Ecto neural progenitor cell (in vitro differentiated cells): ENCODE measurements at regions not wholly inside any gene's neighbourhood (a gene's known extent, or its start where the extent isn't known, plus 50 kb on each side); places are given as distances from the start of the nearest gene placed in this dataset.
"Not testable (repeated sequence)": the region's sequence is repeated elsewhere in the genome, so short reads cannot be mapped to it uniquely, and the experiment has no call there.

Experiments
- DNase-seq: peaks from one replicate; pipeline ENCODE4 v3.0.0-alpha.2; 2018; ENCODE audit warnings: low spot score

DNA sequence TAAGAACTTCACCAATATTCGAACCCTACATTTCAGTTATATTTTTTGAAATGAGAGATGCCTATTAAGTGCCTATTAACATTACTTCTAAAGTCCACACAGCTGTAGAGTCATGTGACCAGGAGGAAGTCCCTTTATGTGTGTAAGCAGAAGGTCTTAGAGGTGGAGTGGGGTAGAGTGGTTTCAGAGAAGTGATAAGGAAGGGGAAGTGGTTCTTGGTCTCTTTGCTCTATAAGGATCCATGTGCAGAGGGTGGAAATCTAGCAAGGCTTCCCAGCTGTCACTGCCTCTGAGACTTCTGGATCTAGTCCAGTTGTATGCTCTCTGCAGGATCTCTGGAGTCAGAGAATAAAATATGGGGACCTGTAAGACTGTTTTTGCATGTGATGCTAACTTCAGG lies 673.9 kb downstream of the FLRT2 start:
- DNase-seq, result no peak

DNA sequence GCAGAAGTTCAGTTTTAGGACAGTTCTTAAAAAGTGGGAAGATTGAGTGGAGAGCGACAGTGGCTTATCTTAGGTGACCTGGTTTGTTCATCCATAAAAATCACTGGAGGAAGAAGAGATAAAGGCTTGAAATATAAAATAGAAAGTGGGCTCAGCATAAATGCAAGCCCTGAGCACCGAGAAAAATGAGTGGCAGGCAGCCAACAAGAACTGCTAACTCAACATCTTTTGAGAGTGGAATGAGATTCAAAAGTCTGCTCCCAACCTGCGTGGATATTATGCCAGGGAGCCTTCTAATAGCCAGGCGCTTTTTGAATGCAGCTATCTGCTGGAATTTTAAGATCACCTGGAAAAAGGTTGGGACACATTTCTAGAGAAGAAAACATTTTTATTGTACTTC lies 666.5 kb downstream of the FLRT2 start:
- no peak for DNase-seq

DNA sequence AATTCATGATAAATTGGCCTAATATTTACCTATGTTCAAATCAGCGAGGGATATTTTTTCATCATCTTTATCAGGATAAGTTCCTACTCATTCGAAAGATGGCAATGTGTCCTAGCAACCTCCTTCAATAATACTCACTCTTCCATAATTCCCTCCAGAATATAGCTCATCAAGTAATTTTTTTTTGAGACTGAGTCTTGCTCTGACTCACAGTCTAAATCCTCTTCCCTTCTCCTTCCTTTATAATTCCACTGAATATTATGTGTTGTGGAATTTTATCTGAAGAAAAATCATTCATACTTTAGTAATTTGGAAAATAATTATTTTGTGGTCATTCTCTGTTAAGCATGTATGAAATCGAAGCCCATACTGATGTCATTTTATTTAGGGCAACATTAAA lies 663.8 kb downstream of the FLRT2 start:
- DNase-seq, result no peak

DNA sequence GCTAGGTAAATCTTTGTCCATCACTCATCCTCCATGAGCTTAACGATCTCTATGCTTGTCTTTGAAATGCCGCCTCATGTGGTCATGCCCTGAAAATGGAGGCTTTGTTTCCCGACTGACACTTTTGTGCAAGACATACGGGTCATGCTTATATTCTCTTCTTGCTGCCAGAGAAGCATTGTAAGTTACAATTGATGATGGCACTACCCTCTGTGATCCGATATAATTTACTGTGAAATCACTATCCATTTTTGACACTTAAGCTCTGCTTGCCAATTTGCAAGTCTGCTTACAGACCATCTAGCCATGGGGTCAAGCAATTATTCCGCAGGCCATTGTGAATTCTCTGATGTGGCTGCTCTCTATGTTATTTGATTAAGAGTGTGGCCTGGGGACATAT lies 650.0 kb downstream of the FLRT2 start:
- DNase-seq, result no peak

DNA sequence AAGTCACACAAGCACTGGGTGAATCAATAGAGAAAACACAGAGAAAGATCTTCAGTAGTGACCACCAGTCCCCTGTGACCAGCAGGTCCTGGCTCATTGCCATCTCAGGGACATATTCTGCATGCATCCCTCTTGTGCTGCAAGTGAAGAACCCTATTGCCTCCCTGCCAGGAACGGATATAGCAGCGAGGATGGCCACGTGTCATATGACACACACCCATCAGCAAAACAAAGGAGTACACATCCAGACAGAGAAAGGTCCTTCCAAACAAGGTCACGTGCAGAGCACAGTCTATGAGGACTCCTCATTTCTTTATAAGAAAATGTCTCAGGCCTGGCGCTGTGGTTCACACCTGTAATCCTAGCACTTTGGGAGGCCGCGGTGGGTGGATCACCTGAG lies 638.4 kb downstream of the FLRT2 start:
- DNase-seq, result no peak

DNA sequence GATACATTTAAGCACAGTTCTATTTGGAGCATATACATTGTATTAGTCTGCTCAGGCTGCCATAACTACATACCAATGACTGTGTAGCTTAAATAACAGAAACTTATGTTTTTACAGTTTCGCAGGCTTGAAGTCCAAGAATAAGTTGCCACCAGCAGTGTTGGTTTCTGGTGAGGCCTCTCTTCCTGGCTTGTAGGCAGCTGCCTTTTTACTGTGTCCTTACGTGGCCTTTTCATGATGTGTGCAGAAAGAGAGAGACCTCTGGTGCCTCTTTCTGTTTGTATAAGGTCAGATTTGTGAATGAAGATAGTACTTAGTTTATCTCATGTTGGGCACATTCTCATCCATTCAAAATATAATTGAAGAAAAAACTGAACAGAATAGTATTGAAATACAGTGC lies 636.6 kb downstream of the FLRT2 start:
- DNase-seq, result no peak

DNA sequence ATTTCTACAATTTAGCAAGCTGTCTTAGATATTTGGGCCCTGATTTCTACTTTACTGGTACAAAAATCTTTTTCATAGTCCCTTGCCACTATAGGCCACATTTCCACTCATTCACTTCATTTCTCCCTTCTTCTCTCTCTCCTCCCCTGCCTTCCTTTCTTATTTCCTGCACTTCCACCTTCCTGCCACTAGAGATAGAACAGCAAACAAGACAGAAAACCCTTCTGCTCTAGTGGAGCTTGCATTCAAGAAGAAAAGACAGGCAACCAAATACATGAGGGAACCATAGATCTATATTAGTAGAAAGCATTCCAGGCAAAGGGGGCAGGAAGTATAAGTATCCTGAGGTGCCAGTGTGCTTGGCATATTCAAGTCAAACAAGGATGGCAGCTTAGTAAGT lies 623.5 kb downstream of the FLRT2 start:
- DNase-seq, result no peak

DNA sequence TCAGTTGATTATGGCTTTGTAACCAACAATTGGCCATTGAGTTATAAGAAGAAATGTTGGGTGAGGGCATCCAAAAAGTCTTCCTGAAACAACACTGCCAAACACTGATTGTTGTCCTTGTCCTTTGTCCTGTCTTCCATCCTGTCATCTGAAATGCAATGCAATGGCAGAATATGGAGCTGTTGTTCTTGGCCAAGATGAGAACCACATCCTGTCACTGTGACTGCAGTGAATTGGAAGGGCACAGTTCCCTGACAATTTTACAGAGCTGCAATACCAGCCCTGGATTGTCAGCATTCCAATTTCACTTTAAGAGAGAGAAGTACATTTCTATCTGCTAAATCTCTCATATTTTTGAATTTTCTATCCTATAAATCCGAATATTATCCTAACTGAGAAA lies 613.3 kb downstream of the FLRT2 start:
- DNase-seq, result no peak

DNA sequence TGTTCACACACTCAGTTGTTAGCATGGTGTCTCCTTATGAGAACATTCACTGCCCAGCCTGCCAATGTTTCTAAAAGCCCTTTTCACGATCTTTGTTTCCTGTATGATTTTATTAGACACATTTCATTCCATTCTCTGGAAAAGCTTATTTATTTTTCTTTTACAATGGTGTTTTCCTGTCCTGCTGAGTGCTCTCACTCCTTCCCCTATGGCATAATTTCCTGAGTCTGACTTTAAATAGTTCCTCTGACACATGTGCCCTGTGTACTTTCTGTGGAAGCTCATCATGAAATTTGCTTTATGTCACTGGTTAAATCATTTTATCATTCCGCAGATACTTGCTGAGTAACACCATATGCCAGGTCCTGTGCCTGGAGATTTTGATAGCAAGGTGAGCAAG lies 612.0 kb downstream of the FLRT2 start:
- no peak for DNase-seq

DNA sequence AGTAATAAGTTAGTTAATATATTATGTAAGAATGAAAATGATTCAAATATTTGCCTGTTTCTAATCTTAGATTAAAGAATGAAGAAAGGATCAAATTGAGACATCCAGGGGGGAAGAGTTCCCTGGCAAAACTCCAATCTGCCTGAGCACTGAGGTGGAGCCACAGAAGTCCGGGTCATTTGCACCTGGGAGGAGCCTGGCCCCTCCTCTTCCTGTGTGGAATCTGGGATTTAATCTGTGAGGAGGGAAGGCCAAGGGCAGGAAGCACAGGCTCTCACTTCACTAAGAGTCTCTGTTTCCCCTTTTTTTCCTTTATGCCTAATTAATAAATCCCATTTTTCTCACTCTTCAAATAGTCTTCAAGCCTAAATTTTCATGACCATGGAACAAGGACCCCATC lies 599.5 kb downstream of the FLRT2 start:
- no peak for DNase-seq

DNA sequence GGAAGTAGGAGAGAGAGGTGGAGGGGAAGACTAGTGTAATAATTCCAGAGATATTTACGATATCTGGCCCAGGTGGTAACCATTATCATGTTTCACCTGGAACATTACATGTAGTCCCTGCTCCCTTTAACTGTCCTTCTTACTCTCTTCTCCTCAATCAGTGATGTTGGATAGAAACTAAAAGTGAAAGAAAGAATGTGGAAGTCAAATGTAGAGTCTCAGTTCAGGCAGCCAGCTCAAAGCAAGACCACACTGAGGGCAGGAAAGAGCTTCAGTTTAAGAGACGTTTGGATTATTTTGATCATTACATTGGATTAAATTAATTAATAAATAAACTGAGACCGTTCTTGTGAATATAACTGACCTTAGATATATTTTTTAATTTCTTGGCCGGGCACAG lies 594.4 kb downstream of the FLRT2 start:
- no peak for DNase-seq

DNA sequence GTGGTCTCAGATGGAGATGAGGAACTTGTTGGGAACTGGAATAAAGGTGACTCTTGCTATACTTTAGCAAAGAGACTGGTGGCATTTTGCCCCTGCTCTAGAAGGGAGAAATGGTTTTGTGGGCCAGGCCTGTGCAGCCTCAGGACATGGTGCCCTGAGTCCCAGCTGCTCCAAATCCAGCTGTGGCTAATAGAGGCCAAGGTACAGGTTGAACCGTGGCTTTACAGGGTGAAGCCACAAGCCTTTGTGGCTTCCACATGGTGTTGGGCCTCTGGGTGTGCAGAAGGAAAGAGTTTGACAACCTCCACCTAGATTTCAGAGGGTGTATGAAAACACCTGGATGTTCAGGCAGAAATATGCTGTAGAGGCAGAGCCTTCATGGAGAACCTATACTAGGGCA lies 586.0 kb downstream of the FLRT2 start:
- DNase-seq, result no peak

DNA sequence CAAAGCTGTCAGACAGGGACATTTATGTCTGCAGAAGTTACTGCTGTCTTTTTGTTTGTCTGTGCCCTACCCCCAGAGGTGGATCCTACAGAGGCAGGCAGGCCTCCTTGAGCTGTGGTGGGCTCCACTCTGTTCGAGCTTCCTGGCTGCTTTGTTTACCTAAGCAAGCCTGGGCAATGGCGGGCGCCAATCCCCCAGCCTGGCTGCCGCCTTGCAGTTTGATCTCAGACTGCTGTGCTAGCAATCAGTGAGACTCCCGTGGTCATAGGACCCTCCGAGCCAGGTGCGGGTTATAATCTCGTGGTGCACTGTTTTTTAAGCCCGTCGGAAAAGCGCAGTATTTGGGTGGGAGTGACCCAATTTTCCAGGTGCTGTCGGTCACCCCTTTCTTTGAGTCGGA lies 580.9 kb downstream of the FLRT2 start:
- DNase-seq, result not testable (repeated sequence)

DNA sequence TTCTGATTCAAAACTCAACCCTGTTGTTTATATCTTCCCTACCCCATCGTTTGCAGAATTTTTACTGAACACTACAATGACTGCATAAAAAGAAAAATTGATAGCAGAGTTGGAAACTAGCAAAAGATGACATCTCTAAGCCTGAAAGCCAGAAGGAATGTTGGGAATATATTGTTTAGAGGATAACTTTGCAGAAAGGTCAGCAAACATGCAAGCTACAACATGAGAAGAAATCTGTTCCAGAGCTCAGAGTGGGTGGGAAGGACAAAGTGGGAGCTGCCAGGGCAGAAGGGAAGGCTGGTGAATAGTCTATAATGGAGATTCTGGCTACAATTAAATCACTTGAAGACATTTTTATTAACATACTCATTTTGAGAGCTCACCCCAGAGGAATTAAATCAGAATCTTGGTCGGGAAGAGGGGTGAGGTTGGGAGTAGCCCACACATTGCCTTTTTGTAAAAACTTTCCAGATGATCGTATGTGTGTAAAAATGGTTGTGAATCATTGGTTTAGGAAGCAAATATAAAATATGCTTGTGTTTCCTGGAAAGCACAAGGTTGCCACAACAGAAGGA lies 574.8 kb downstream of the FLRT2 start:
- DNase-seq, result no peak

DNA sequence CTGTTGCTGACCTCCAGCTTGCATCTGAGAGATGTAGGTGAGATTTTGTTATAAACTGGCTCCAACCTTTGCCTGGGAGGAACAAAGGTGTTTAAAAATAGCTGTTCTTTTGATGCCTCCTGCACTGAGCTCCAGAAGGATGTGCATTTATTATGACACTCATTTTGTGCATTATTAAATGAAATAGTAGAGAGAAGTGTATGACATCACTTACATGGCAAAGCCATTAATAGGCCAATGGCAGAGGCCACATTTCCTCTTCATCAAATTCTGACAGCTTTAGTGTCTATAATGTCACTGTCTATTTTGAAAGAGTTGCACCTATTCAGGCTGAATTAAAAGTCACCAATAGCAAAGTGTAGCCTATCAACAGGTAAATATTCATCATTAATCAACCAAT lies 564.6 kb downstream of the FLRT2 start:
- DNase-seq, result no peak

DNA sequence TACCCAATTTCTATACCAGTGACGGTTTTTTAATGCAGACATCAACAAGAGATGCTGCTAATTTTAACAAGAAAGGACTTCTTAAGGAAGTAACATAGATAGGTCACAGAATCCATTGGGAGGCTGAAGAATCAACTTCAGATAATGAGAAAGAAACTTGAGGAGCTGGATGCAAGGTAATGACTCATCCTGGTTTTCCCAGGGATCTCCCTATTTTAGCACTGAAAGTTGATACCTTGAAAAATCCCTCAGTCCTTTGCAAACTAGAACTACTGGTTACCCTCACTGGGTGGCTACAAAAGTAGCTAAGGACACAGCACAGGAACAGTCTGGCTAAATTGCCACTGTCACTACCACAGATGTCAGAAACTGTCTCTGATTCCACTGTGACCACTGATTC lies 561.9 kb downstream of the FLRT2 start:
- DNase-seq, result no peak

DNA sequence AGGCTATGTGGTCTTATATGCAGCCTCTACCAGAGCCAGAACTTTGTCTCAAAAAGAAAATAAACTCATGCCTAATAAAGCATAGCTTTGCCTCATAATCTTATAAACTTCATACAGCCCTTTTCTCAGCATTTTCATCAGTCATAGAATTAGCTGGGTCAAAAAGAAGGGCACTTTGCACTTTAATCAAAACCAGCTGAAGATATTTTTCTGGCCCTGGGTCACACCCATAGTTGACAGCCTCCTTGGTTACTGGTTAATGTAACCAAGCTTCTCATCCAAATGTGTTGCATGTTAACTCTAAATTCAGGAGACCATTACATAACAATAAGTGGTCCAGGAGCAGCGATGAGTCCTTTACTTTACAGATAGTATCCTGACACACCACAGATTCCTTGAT lies 558.2 kb downstream of the FLRT2 start:
- DNase-seq, result no peak

DNA sequence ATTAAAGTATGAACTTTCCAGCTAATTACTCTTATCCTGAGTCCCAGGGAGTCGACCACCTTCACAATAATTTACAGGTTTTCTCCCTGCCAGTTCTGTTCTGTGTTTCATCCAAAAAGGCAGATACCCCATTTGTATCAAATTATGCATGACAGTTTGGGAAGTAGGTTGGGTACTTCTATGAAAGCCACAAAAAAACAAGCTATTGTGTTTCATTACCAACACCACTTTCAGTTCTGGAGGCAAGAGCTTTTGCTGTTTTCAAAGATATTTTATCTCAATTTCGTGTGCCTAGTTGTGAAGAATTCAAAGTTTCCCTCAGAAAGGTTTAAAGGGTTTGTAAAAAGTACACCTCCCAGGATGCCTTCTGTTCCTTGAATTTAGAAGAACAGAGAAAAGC lies 557.4 kb downstream of the FLRT2 start:
- no peak for DNase-seq

DNA sequence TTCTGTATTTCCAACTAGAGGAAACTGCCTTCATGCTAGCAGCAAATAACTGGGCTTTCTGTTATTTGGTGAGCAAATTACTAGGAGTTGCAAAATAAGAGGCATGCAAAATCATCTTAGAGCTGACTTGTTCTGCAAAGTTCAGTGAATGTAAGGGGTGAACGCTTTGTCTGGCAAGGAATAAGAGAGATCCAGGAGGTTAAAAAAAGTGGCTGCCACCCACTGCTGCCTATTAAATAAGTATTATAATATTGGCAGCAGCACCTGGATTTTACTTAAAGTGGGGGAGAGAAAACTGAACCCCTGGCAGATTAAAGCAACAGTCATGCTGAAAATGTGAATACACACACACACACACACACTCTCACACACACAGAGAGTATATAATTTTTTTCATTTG lies 557.0 kb downstream of the FLRT2 start:
- no peak for DNase-seq

DNA sequence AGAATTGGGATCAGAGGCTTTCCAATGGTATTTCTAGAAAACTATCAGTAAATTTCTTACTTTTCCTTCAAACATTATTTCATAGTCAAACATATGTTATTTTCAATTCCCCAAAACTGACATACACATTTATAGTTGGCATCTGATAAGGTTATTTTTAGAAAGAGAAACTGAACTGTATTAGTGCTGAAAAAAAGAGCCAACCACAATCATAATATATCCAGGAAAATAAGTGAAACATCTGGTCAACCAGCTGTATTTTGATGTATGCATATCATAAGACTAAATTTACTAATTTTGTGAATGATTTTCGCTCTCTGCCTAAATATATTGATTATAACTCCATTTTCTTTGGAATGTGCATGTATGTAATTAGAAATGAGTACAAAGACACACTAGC lies 554.2 kb downstream of the FLRT2 start:
- no peak for DNase-seq

DNA sequence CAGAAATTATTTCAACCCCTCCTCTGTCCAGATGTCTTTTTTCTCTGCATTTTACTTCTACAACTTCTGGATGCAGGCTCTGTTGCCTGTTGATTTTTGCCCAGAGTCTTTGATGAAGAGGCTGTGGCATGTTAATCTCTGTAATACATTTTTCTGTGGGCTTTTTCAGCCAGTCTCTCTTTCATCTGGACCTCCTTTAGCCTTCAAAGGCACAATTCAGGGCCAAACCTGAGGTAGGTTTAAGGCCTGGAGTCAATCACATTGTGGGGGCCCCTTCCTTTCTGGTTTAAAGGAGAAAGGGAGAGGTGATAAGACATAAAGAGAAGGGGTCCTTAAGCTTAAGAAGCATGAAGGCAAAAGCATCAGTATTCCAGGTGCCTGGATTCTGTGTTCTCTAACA lies 553.7 kb downstream of the FLRT2 start:
- no peak for DNase-seq

DNA sequence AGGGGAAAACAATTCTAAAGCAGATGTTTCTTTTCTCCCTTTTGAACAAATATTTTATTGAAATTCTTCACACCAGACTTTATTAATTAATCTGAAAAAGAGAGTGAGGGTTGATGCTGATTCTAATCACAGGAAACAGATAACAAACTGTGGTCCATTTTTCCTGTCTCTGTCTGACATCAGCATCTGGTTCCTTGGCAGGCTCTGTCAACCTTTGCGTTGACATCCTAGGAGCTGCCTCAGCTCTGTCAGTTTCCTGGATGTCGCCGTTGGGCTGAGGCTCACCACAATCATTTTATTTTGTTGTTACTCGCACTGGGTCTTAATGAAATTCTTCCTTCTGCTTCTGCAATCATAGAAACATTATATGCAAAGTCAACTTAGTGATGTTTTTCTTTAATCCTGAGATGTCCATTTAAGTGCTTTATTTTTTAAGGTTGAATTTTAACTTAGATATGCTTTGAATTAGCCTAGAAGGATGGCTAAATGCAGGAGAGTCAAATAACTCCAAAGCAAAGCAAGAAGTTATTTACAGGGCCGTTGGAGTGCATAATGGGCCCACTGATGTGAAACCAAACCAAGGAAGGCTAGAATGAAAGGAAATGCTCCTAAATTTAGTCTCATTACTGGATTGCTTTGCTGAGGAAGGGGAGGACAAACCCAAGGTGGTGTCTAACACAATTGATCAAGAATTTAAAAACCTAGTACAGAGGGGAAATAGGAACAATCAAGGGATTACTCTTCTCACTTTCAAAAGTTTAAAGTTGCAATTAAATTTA lies 542.4 kb downstream of the FLRT2 start:
- DNase-seq, result no peak

DNA sequence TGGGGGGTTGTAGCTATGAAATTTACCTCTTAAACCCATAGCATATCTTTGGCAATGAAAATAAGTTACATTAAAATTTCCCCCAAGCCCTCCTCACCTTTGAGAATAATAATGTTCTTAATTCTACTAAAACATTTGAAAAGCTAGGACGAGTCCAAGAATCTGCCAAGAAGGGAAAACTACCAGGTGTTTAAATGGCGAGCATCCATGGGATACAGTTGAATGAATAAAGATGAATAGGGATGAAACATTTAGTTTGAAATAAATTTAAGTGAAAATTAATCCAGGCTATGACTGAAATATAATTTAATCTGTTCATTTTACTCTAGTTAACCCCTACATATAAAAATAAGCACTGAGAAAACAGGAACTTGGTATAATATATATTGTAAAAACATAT lies 536.7 kb downstream of the FLRT2 start:
- no peak for DNase-seq

DNA sequence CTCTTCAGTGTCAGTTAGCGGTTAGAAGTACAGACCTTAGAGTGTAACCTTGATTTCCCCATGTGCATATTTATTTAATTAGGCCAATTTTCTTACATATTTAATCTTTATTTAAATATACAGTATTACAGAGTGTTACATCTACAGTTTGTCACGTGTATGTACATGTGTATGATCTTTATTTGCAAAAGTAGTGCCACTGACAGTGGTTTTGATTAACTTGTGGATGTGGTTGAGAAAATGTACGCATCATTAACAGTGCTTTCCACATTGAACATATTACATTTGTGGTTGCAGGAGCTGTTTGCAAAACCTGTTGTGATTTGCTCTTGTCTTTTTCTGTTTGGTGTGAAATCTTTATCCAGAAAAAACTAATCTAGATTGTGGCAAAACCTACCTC lies 535.5 kb downstream of the FLRT2 start:
- DNase-seq, result no peak
